Spleen (tissue), 11 donors: ENCODE measurements at regions not wholly inside any gene's neighbourhood (a gene's known extent, or its start where the extent isn't known, plus 50 kb on each side); places are given as distances from the start of the nearest gene placed in this dataset.

ENCODE experiments used
- DNase-seq: peaks from one replicate; pipeline ENCODE4 v3.0.0-alpha.2; 2020
- H3K27ac ChIP-seq, 8 donors: fragments of 200-600 bp; sonication (generic) in 7 of 8; 1 replicate in 4 of 8; 2 replicates in 4 of 8; pipeline versions ENCODE4 v1.5.0 to v1.8.0; 2016 to 2021; ENCODE audit warnings: inconsistent platforms in 4 of 8, mild to moderate bottlenecking in 4 of 8, moderate library complexity in 1 of 8
- H3K27me3 ChIP-seq, 7 donors: fragments of 200-600 bp; sonication (generic) in 6 of 7; replicated peaks in 1 of 7; 1 replicate in 4 of 7; 2 replicates in 3 of 7; pipeline versions ENCODE4 v1.5.0 to v1.8.0; 2016 to 2021; ENCODE audit warnings: inconsistent platforms in 3 of 7, mild to moderate bottlenecking in 1 of 7
- H3K36me3 ChIP-seq, 6 donors: fragments of 200-600 bp; sonication (generic) in 5 of 6; 1 replicate in 4 of 6; 2 replicates in 2 of 6; pipeline versions ENCODE4 v1.5.0 to v1.8.0; 2016 to 2021; ENCODE audit warnings: inconsistent platforms in 2 of 6
- H3K4me1 ChIP-seq, 6 donors: fragments of 200-600 bp; sonication (generic) in 5 of 6; 1 replicate in 3 of 6; 2 replicates in 3 of 6; pipeline versions ENCODE4 v1.5.0 to v1.8.0; 2016 to 2021; ENCODE audit warnings: inconsistent platforms in 3 of 6
- H3K4me3 ChIP-seq, 8 donors: fragments of 200-600 bp; sonication (generic) in 7 of 8; 1 replicate in 4 of 8; 2 replicates in 4 of 8; pipeline versions ENCODE4 v1.5.0 to v1.8.0; 2016 to 2021; ENCODE audit warnings: inconsistent platforms in 4 of 8, mild to moderate bottlenecking in 4 of 8, moderate library complexity in 2 of 8
- H3K9me3 ChIP-seq, 8 donors: fragments of 200-600 bp; sonication (generic) in 7 of 8; 1 replicate in 4 of 8; 2 replicates in 4 of 8; pipeline versions ENCODE4 v1.5.0 to v1.8.0; 2016 to 2021; ENCODE audit warnings: inconsistent platforms in 4 of 8
- CTCF ChIP-seq, 11 experiments: fragments of 200-600 bp in 7 of 11; fragments of 450-650 bp in 4 of 11; sonication (generic) in 4 of 11; IDR thresholded peaks in 8 of 11; conservative IDR thresholded peaks in 3 of 11; 1 replicate in 7 of 11; 2 replicates in 4 of 11; pipeline versions ENCODE4 v1.4.0 to v1.8.0; 2016 to 2021; ENCODE audit warnings: antibody characterized with exemption in 11 of 11, inconsistent platforms in 4 of 11, mild to moderate bottlenecking in 1 of 11
- POLR2A ChIP-seq, 3 donors: fragments of 450-650 bp; IDR thresholded peaks; one replicate each; pipeline ENCODE4 v1.5.1; 2017; ENCODE audit warnings: antibody characterized with exemption in 3 of 3, mild to moderate bottlenecking in 1 of 3
- POLR2AphosphoS5 ChIP-seq, 3 donors: sonication (generic); formaldehyde crosslinking; IDR thresholded peaks; one replicate each; pipeline ENCODE4 v1.5.1; 2017; ENCODE audit warnings: antibody characterized with exemption in 3 of 3
- WGBS, 5 donors: extraction: QIAGEN DNeasy Blood & Tissue Kit in 3 of 5; methylation state at CpG; one replicate each; pipeline versions ENCODE4 v1.1.5 to v1.1.7; 2013 to 2018; 5-methylcytosine and 5-hydroxymethylcytosine counted together
- intact Hi-C: fragments of 100-400 bp; cut with DNase I; formaldehyde crosslinking; loops from one replicate; pipeline ENCODE4 v1.15.0; 2023; ENCODE audit warnings: low total_unique reads
- donor health status: healthy with polysubstance abuse.
- donor health status: DM: no; HTN: no; CAD: no; lungs with moderate emphysema.
- donor health status: DM: no; HTN: no; CAD: no.
- donor health status: Bipolar disorder and iron deficiency.
- donor health status: healthy.
- donor health status: DM: no; HTN: no; CAD: no.
- donor health status: DM: yes; HTN: yes; CAD: no.

GRCh38 chr2:13240061-13240460 is 523.3 kb downstream of the TRIB2 start:
- no peaks in the 10 kb centered on the region for H3K27me3 ChIP-seq
- H3K9me3 ChIP-seq = peaks cover 0 to 7% (median 0%) of the 10 kb centered on the region in 8 donors
- no peak for DNase-seq
- H3K36me3 ChIP-seq = no peaks in the 10 kb centered on the region
- no peak for TF ChIP-seq POLR2AphosphoS5 (IDR thresholded peaks at IDR 0.05)
- H3K27ac ChIP-seq = no peak overlapping the region
- H3K4me3 ChIP-seq = no peak overlapping the region
- intact Hi-C loops = no loop called here
- no peaks in the 10 kb centered on the region for H3K4me1 ChIP-seq

DNA sequence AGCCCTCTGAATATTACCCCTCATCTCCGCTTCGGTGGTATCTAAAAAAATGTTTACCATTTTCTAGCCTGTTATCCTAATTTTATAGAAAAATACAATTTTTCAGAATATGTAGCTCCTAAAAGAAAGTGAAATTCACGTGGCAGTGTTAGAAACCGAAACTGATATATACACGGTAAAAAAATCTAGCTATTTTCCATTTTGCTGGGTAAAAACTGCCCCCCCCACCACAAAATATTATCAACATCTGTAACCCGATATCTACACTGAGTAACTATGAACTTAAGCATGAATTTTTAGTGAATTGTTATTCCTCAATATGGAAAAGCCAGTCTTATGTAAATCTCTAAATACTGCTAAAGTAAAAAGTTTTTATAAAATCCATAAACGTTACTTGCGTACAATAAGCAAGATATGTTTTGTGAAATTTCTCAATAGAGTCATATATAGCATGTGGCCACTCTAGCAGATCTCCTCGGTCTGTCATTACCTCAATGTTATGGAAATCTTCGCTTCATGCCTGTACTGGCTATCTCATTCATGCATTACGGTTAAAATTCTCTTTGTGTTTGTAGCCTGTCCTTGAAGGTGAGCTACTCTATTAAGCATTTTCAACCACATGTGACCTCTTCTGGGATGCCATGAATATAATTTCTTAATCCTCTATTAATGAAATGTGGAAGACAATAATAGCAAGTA is 524.2 kb downstream of the TRIB2 start:
- Histone ChIP-seq H3K36me3 (no peaks in the 10 kb centered on the region), H3K4me3 (no peak overlapping the region), H3K9me3 (peaks cover 0 to 7% (median 0%) of the 10 kb centered on the region in 8 donors), H3K4me1 (no peaks in the 10 kb centered on the region), H3K27me3 (no peaks in the 10 kb centered on the region), H3K27ac (no peak overlapping the region)
- no peak for DNase-seq
- no peak for TF ChIP-seq POLR2AphosphoS5 (IDR thresholded peaks at IDR 0.05)
- TF ChIP-seq POLR2A (IDR thresholded peaks at IDR 0.05) = no peak
- intact Hi-C loops = no loop called here
- WGBS, 5 donors = 69 to 87% (median 80%) methylated on average over 11 of the region's 11 CpGs

- no peaks in the 10 kb centered on the region for H3K27me3 ChIP-seq
- TF ChIP-seq POLR2A (IDR thresholded peaks at IDR 0.05) = no peak
- no peak for TF ChIP-seq CTCF (IDR thresholded peaks at IDR 0.05 in 8 of 11, conservative IDR thresholded peaks at IDR 0.05 in 3 of 11)
- no peak for TF ChIP-seq POLR2AphosphoS5 (IDR thresholded peaks at IDR 0.05)
These were observed 535.9 kb downstream of the TRIB2 start for GRCh38 chr2:13252615-13253014.

GRCh38 chr2:13255485-13255884 is 538.7 kb downstream of the TRIB2 start:
- Histone ChIP-seq H3K4me3 (no peak overlapping the region), H3K27ac (no peak overlapping the region), H3K36me3 (no peaks in the 10 kb centered on the region), H3K27me3 (no peaks in the 10 kb centered on the region), H3K9me3 (peaks cover 0 to 5% (median 0%) of the 10 kb centered on the region in 8 donors), H3K4me1 (no peaks in the 10 kb centered on the region)
- no peak for DNase-seq
- 60 to 88% (median 83%) methylated on average over 1 of the region's 1 CpG for WGBS, 5 donors
- intact Hi-C loops = no loop called here
- no peak for TF ChIP-seq CTCF (IDR thresholded peaks at IDR 0.05 in 8 of 11, conservative IDR thresholded peaks at IDR 0.05 in 3 of 11)
- no peak for TF ChIP-seq POLR2AphosphoS5 (IDR thresholded peaks at IDR 0.05)
- no peak for TF ChIP-seq POLR2A (IDR thresholded peaks at IDR 0.05)

More at GRCh38 chr2:13252615-13253014, 535.9 kb downstream of the TRIB2 start:
- Histone ChIP-seq H3K36me3 (no peaks in the 10 kb centered on the region), H3K9me3 (no peaks in the 10 kb centered on the region), H3K4me1 (no peaks in the 10 kb centered on the region), H3K4me3 (no peak overlapping the region), H3K27ac (no peak overlapping the region)
- DNase-seq = no peak
- 58 to 68% (median 64%) methylated on average over 4 of the region's 4 CpGs for WGBS, 5 donors
- intact Hi-C loops = no loop called here

DNA sequence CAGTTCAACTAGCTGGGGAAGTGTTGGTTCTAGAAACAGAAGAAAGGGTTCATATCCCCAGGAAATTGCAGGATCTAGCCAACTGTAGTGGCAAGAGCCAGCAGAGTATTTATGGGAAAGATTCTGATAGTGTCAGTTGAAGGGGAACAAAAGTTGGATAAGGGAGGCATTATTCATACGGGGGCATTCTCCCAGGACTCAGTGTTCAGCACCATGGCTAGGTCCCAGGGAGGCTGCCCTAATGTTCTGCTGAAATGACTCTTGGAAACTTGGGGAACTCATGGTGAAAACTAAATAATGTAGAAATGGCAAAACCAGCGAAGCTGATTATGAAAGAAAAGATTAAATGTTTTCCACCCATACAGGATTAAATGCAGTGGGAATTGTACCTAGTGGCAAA is 543.7 kb downstream of the TRIB2 start:
- TF ChIP-seq POLR2AphosphoS5 (IDR thresholded peaks at IDR 0.05) (no peak), POLR2A (IDR thresholded peaks at IDR 0.05) (no peak), CTCF (IDR thresholded peaks at IDR 0.05 in 8 of 11, conservative IDR thresholded peaks at IDR 0.05 in 3 of 11) (no peak)
- Histone ChIP-seq H3K27me3 (no peaks in the 10 kb centered on the region), H3K9me3 (peaks cover 0 to 13% (median 6%) of the 10 kb centered on the region in 8 donors), H3K4me3 (no peak overlapping the region), H3K36me3 (no peaks in the 10 kb centered on the region), H3K27ac (no peak overlapping the region), H3K4me1 (no peaks in the 10 kb centered on the region)
- no peak for DNase-seq
- WGBS, 5 donors = 38 to 58% (median 48%) methylated on average over 2 of the region's 2 CpGs
- intact Hi-C loops = no loop called here
